Lower lobe of right lung (tissue), 2 donors: ENCODE measurements at regions not wholly inside any gene's neighbourhood (a gene's known extent, or its start where the extent isn't known, plus 50 kb on each side); places are given as distances from the start of the nearest gene placed in this dataset.

Source experiments
- ATAC-seq, 2 donors: fragments of 200-7000 bp; cut with Tn5 transposase; one replicate each; pipeline ENCODE4 v1.9.1; 2020 to 2022; ENCODE audit warnings: mild to moderate bottlenecking in 2 of 2, moderate library complexity in 2 of 2
- DNase-seq: peaks from one replicate; pipeline ENCODE4 v3.0.0-alpha.2; 2020
- H3K27ac ChIP-seq: fragments of 200-600 bp; one replicate; pipeline ENCODE4 v1.8.0; 2022
- H3K27me3 ChIP-seq: fragments of 200-600 bp; one replicate; pipeline ENCODE4 v1.8.0; 2022; ENCODE audit warnings: low read depth
- H3K36me3 ChIP-seq: fragments of 200-600 bp; one replicate; pipeline ENCODE4 v1.8.0; 2022; ENCODE audit warnings: mild to moderate bottlenecking
- H3K4me1 ChIP-seq: fragments of 200-600 bp; one replicate; pipeline ENCODE4 v1.8.0; 2022
- H3K4me3 ChIP-seq: fragments of 200-600 bp; one replicate; pipeline ENCODE4 v1.8.0; 2022; ENCODE audit warnings: mild to moderate bottlenecking
- H3K9me3 ChIP-seq: fragments of 200-600 bp; one replicate; pipeline ENCODE4 v1.8.0; 2022
- intact Hi-C: fragments of 100-400 bp; cut with DNase I; formaldehyde crosslinking; loops from one replicate; pipeline ENCODE4 v1.11.0; 2022
- TF ChIP-seq, protein P1 (sequence below): fragments of 200-600 bp; IDR thresholded peaks from one replicate; pipeline ENCODE4 v1.8.0; 2022; ENCODE audit warnings: antibody characterized with exemption, mild to moderate bottlenecking
- donor health status: DM: no; HTN: yes; CAD: no; lungs with severe emphysema.

DNA sequence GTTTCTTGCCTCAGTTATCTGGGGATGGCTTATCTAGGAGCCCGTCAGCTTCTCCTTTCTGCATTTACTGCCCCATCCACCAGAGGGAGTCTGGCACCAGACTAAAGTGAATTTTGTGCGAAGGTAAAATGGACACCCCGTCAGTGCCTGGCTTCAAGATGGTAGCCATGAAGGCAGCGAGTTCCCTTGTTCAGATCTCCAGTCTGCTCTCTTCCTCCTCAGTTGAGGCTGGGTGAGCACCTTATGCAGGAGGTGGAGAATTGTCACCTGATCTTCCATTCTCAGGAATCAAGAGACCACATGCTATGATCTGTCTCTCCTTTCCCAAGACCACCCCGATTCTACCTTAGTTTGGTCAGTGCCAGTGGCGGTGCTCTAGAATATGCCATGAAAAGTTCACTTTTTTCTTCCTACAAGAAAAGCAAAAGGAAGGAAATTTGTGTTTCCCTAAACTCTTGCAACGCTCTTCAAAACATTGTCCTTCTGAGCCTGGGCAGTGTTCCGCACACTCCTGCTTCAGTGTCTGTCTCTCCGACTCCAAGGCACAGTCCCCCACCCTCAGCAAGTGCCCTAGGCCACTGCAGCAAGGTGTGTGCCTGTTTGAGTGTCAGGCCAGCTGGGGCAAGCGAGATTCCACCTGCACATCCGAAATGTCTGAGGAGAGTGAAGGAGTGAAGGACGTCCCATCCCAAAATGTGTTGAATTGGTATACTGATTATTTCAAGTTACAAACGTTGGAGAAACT is 168.6 kb downstream of the SS18 start:
- intact Hi-C loops, result no loop called here
- Histone ChIP-seq H3K9me3 (no peaks in the 10 kb centered on the region), H3K4me1 (peaks cover 3% of the 10 kb centered on the region), H3K36me3 (no peaks in the 10 kb centered on the region), H3K4me3 (no peak overlapping the region), H3K27me3 (no peaks in the 10 kb centered on the region), H3K27ac (no peak overlapping the region)
- DNase-seq (no peak), ATAC-seq (peak; percentile 19 to 29)
- TF ChIP-seq, protein P1, sequence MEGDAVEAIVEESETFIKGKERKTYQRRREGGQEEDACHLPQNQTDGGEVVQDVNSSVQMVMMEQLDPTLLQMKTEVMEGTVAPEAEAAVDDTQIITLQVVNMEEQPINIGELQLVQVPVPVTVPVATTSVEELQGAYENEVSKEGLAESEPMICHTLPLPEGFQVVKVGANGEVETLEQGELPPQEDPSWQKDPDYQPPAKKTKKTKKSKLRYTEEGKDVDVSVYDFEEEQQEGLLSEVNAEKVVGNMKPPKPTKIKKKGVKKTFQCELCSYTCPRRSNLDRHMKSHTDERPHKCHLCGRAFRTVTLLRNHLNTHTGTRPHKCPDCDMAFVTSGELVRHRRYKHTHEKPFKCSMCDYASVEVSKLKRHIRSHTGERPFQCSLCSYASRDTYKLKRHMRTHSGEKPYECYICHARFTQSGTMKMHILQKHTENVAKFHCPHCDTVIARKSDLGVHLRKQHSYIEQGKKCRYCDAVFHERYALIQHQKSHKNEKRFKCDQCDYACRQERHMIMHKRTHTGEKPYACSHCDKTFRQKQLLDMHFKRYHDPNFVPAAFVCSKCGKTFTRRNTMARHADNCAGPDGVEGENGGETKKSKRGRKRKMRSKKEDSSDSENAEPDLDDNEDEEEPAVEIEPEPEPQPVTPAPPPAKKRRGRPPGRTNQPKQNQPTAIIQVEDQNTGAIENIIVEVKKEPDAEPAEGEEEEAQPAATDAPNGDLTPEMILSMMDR, result peak; percentile 45

DNA sequence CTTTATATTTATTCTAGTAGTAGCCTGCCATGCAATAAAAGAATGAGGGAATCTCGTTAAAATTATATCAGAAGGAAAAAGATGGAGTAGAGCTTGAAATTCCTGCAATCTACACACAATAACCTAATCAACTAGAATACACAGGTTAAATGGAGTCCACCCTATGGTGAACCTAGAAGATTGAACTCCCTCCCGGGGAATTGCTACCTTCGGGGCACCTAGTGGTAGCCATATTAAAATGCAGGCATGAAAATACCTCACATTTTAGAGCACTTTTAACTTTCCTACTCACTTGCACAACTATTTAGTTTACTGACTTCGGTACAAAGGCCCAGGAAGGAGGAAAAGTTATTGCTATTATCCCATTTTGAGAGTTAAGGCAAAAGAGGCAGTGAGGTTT is 174.5 kb downstream of the SS18 start:
- no peak overlapping the region for H3K27ac ChIP-seq
- H3K4me3 ChIP-seq, result no peak overlapping the region
- H3K4me1 ChIP-seq, result peaks cover 3% of the 10 kb centered on the region
- ATAC-seq, result no peak
- DNase-seq, result no peak
- H3K27me3 ChIP-seq, result no peaks in the 10 kb centered on the region
- intact Hi-C loops, result no loop called here
- TF ChIP-seq, protein P1, result no peak
- H3K36me3 ChIP-seq, result no peaks in the 10 kb centered on the region
- H3K9me3 ChIP-seq, result no peaks in the 10 kb centered on the region

DNA sequence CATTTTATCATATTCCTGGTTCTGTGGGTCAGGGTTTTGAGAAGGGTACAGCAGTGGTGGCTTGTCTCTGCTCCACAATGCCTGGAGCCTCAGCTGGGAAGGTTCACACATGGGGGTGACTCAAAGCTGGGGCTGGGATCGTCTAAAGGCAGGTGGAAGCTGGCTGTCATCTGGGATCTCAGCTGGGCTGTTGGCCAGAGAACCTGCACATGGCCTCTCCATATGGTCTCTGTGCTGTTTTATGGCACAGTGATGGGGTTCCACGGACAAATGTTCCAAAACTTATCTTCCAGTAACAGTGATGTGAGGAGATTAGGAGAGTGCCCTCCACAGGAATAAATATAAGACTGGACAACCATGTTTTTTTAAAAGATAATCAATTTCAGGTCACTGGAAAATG is 191.4 kb downstream of the SS18 start:
- TF ChIP-seq, protein P1, result no peak
- H3K27ac ChIP-seq, result no peak overlapping the region
- H3K4me3 ChIP-seq, result no peak overlapping the region
- H3K36me3 ChIP-seq, result no peaks in the 10 kb centered on the region
- DNase-seq (no peak), ATAC-seq (no peak)
- H3K9me3 ChIP-seq, result no peaks in the 10 kb centered on the region
- no peaks in the 10 kb centered on the region for H3K4me1 ChIP-seq
- H3K27me3 ChIP-seq, result no peaks in the 10 kb centered on the region
- intact Hi-C loops, result no loop called here

DNA sequence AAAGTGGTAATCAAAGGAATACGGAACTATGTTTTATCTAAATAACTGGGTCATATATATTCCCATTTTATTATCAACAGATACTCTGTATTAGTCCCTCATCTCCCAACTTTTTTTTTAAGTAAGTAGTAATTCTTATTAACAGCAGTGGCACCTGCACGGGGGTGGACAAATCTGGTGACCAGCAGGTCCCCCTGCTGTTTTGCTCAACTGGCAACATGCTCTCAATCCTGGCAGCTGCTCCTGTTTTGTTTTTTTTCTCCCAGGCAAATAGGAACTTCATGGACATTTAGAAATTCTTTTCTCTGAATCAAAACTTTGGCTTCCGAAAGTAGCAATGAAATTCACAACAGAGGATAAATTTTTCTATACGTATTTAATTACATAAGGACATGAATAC is 193.5 kb downstream of the SS18 start:
- DNase-seq (no peak), ATAC-seq (no peak)
- TF ChIP-seq, protein P1, result no peak
- Histone ChIP-seq H3K4me3 (no peak overlapping the region), H3K27ac (no peak overlapping the region), H3K9me3 (no peaks in the 10 kb centered on the region), H3K27me3 (no peaks in the 10 kb centered on the region), H3K36me3 (no peaks in the 10 kb centered on the region), H3K4me1 (no peaks in the 10 kb centered on the region)
- intact Hi-C loops, result no loop called here

DNA sequence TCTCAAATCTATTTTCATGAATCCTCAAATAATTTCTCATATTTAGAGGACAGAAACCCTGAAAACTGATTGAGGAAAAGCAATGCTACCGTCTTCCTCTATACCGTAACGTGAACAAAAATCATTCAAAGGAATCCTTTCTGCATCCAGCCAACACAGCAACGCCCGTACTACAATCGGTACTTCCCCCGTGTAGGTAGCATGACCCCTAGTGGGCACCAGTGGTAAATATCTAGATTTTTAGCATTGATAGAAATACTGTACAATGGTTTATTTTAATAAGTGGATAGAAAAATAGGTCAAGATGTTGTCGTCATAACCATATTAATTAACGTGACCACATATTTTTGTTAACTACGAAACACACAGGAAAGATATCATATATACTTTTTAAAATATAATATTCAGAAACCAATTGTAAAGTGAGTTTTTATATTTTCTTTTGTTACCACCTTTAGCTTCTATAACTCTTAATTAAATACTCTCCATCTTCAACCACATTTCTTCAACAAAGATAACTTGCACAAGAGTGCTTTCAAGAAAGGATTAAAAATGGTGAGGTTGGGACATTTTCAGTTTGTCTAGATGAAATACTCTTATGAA is 194.1 kb downstream of the SS18 start:
- TF ChIP-seq, protein P1, result peak; percentile 63
- Histone ChIP-seq H3K36me3 (no peaks in the 10 kb centered on the region), H3K4me1 (no peaks in the 10 kb centered on the region), H3K27ac (no peak overlapping the region), H3K27me3 (no peaks in the 10 kb centered on the region), H3K4me3 (no peak overlapping the region), H3K9me3 (no peaks in the 10 kb centered on the region)
- intact Hi-C loops, result no loop called here
- ATAC-seq, result peak in 1 of 2 donors; percentile 42
- DNase-seq, result no peak
